GM23338 (cell line): ENCODE measurements at regions not wholly inside any gene's neighbourhood (a gene's known extent, or its start where the extent isn't known, plus 50 kb on each side); places are given as distances from the start of the nearest gene placed in this dataset.
A peak's percentile ranks its signal among the peaks of the same experiment; 100 is the strongest.

Source experiments
- ATAC-seq: fragments of 200-7000 bp; cut with Tn5 transposase; 3 replicates; pipeline ENCODE4 v1.9.1; 2020
- DNase-seq: peaks from one replicate; pipeline ENCODE4 v3.0.0-alpha.2; 2015; ENCODE audit warnings: low spot score
- H2AFZ ChIP-seq: fragments of 200-600 bp; sonication (generic); 2 replicates; pipeline ENCODE4 v1.8.0; 2016; ENCODE audit warnings: antibody characterized with exemption, mild to moderate bottlenecking, moderate library complexity
- H3F3A ChIP-seq: fragments of 200-600 bp; sonication (generic); replicated peaks from 2 replicates; pipeline ENCODE4 v1.8.0; 2017; ENCODE audit warnings: antibody characterized with exemption, mixed run types, low read depth
- H3K27ac ChIP-seq: fragments of 200-600 bp; sonication (generic); 2 replicates; pipeline ENCODE4 v1.6.1; 2016; ENCODE audit warnings: low read depth
- H3K27me3 ChIP-seq: fragments of 200-600 bp; sonication (generic); 2 replicates; pipeline ENCODE4 v1.8.0; 2016; ENCODE audit warnings: mild to moderate bottlenecking, mixed run types, moderate library complexity; ENCODE audit not compliant: insufficient read depth
- H3K36me3 ChIP-seq: fragments of 200-600 bp; sonication (generic); 2 replicates; pipeline ENCODE4 v1.8.0; 2016; ENCODE audit warnings: mild to moderate bottlenecking; ENCODE audit not compliant: insufficient read depth
- H3K4me1 ChIP-seq: fragments of 200-600 bp; sonication (generic); 2 replicates; pipeline ENCODE4 v1.8.0; 2016; ENCODE audit warnings: mild to moderate bottlenecking, moderate library complexity; ENCODE audit not compliant: insufficient read depth
- H3K4me2 ChIP-seq: fragments of 200-600 bp; sonication (generic); 2 replicates; pipeline ENCODE4 v1.7.1; 2017; ENCODE audit warnings: mixed run types
- H3K4me3 ChIP-seq: fragments of 200-600 bp; sonication (generic); 2 replicates; pipeline ENCODE4 v1.6.1; 2016; ENCODE audit warnings: mixed run types
- H3K79me2 ChIP-seq: fragments of 200-600 bp; sonication (generic); replicated peaks from 2 replicates; pipeline ENCODE4 v1.8.0; 2017; ENCODE audit warnings: mild to moderate bottlenecking; ENCODE audit not compliant: insufficient read depth
- H3K9me2 ChIP-seq: fragments of 200-600 bp; sonication (generic); 2 replicates; pipeline ENCODE4 v1.8.0; 2017; ENCODE audit not compliant: insufficient read depth
- H4K20me1 ChIP-seq: fragments of 200-600 bp; sonication (generic); replicated peaks from 2 replicates; pipeline ENCODE4 v1.8.0; 2017; ENCODE audit warnings: mild to moderate bottlenecking; ENCODE audit not compliant: insufficient read depth
- H3K27ac Mint-ChIP-seq: 2 replicates; pipeline ENCODE4 v1.8.0; 2020; ENCODE audit warnings: inconsistent platforms, mild to moderate bottlenecking, moderate library complexity, mixed read lengths
- H3K27me3 Mint-ChIP-seq: 3 replicates; pipeline ENCODE4 v1.8.0; 2022; ENCODE audit warnings: low read depth, mild to moderate bottlenecking, moderate library complexity, mixed read lengths, inconsistent platforms; ENCODE audit not compliant: insufficient read depth, poor library complexity
- H3K36me3 Mint-ChIP-seq: 3 replicates; pipeline ENCODE4 v1.8.0; 2021; ENCODE audit warnings: low read depth, mild to moderate bottlenecking, inconsistent platforms, moderate library complexity, mixed read lengths
- H3K4me1 Mint-ChIP-seq: 3 replicates; pipeline ENCODE4 v1.8.0; 2020; ENCODE audit warnings: mild to moderate bottlenecking, inconsistent platforms, mixed read lengths
- H3K4me3 Mint-ChIP-seq: 3 replicates; pipeline ENCODE4 v1.8.0; 2021; ENCODE audit warnings: moderate library complexity, mild to moderate bottlenecking, inconsistent platforms, mixed read lengths
- H3K9me3 Mint-ChIP-seq: 3 replicates; pipeline ENCODE4 v1.8.0; 2020; ENCODE audit warnings: moderate library complexity, mild to moderate bottlenecking, inconsistent platforms, mixed read lengths
- CREB1 ChIP-seq: fragments of 250-450 bp; sonication (Bioruptor Pico); IDR thresholded peaks from 2 replicates; pipeline ENCODE4 v1.5.0; 2020; ENCODE audit warnings: low read depth, mild to moderate bottlenecking, moderate library complexity
- EZH2 ChIP-seq: fragments of 200-600 bp; sonication (generic); IDR thresholded peaks from one replicate; pipeline ENCODE4 v1.8.0; 2017; ENCODE audit warnings: antibody characterized with exemption, mild to moderate bottlenecking, low read depth; ENCODE audit not compliant: unreplicated experiment
- EZH2phosphoT487 ChIP-seq: fragments of 200-600 bp; sonication (generic); IDR thresholded peaks from one replicate; pipeline ENCODE4 v1.8.1; 2018; ENCODE audit warnings: antibody characterized with exemption; ENCODE audit not compliant: unreplicated experiment
- JUNB ChIP-seq: IDR thresholded peaks from one replicate; pipeline ENCODE4 v1.6.1; 2016; ENCODE audit warnings: antibody characterized with exemption; ENCODE audit not compliant: unreplicated experiment
- NANOG ChIP-seq: IDR thresholded peaks from 2 replicates; pipeline ENCODE4 v1.6.1; 2016; ENCODE audit warnings: antibody characterized with exemption, borderline replicate concordance
- POLR2AphosphoS5 ChIP-seq: IDR thresholded peaks from 2 replicates; pipeline ENCODE4 v1.6.1; 2016; ENCODE audit warnings: antibody characterized with exemption, low read depth
- STAT1 ChIP-seq: IDR thresholded peaks from one replicate; pipeline ENCODE4 v1.6.1; 2016; ENCODE audit warnings: antibody characterized with exemption; ENCODE audit not compliant: unreplicated experiment
- ZNF114 ChIP-seq: fragments of 250-450 bp; sonication (Bioruptor Pico); IDR thresholded peaks from 2 replicates; pipeline ENCODE4 v1.5.0; 2020; ENCODE audit warnings: mild to moderate bottlenecking, moderate library complexity
- ZNF331 ChIP-seq: fragments of 250-450 bp; sonication (Bioruptor Pico); IDR thresholded peaks from 2 replicates; pipeline ENCODE4 v1.5.0; 2020; ENCODE audit warnings: low read depth, mild to moderate bottlenecking, moderate library complexity
- TF ChIP-seq, protein P1 (sequence below): IDR thresholded peaks from 2 replicates; pipeline ENCODE4 v1.6.1; 2016; ENCODE audit warnings: antibody characterized with exemption
- TF ChIP-seq, protein P2 (sequence below): fragments of 250-450 bp; sonication (Bioruptor Pico); IDR thresholded peaks from 2 replicates; pipeline ENCODE4 v1.5.0; 2020; ENCODE audit warnings: mild to moderate bottlenecking, moderate library complexity
- TF ChIP-seq, protein P3 (sequence below), 2 experiments: fragments of 200-600 bp in 1 of 2; sonication (generic) in 1 of 2; conservative IDR thresholded peaks; 2 replicates each; pipeline versions ENCODE4 v1.5.1 to v1.6.1; 2016 to 2017; ENCODE audit warnings: antibody characterized with exemption in 2 of 2, low read depth in 2 of 2, mild to moderate bottlenecking in 2 of 2, moderate library complexity in 1 of 2
- TF ChIP-seq, protein P4 (sequence below): IDR thresholded peaks from one replicate; pipeline ENCODE4 v1.6.1; 2018; ENCODE audit warnings: antibody characterized with exemption; ENCODE audit not compliant: unreplicated experiment

DNA sequence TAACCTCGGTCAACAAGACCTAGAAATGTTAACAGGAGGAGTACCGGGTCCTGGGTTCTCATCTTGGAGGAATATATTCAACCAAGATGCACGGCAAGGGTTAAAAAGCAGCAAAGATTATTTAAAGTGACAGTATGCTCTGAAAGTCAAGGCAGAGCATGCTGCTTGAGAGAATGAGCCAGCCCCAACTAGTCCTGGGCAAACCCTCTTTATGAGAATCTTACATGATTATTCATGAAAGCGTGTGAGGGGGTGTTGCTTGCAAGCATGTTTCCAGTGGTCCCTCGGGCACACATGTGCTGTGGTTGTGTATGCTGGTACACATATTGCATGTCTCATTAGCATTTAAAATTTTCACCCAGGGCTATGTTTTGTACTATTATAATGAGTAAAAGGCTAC lies 1445.6 kb downstream of the SI start:
- 0 out of 2 replicates have a peak, but pooled peaks cover 3% of the 10 kb centered on the region for H3K9me2 ChIP-seq
- no peaks in the 10 kb centered on the region for H3K4me1 Mint-ChIP-seq
- H3K79me2 ChIP-seq: no peaks in the 10 kb centered on the region
- ATAC-seq (no peak), DNase-seq (peak; percentile 14)
- H3K4me1 ChIP-seq: no peaks in the 10 kb centered on the region
- no peaks in the 10 kb centered on the region for H3K36me3 Mint-ChIP-seq
- H3K4me2 ChIP-seq: no peak overlapping the region
- H3K27ac ChIP-seq: no peak overlapping the region
- H3K4me3 ChIP-seq: no peak overlapping the region
- H3K9me3 Mint-ChIP-seq: no peaks in the 10 kb centered on the region
- H3K27me3 Mint-ChIP-seq: no peaks in the 10 kb centered on the region
- H3K27me3 ChIP-seq: no peaks in the 10 kb centered on the region
- no peaks in the 10 kb centered on the region for H3F3A ChIP-seq
- H3K27ac Mint-ChIP-seq: no peak overlapping the region
- H3K4me3 Mint-ChIP-seq: no peak overlapping the region
- TF ChIP-seq, protein P1, sequence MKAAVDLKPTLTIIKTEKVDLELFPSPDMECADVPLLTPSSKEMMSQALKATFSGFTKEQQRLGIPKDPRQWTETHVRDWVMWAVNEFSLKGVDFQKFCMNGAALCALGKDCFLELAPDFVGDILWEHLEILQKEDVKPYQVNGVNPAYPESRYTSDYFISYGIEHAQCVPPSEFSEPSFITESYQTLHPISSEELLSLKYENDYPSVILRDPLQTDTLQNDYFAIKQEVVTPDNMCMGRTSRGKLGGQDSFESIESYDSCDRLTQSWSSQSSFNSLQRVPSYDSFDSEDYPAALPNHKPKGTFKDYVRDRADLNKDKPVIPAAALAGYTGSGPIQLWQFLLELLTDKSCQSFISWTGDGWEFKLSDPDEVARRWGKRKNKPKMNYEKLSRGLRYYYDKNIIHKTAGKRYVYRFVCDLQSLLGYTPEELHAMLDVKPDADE: no peak
- TF ChIP-seq, protein P2, sequence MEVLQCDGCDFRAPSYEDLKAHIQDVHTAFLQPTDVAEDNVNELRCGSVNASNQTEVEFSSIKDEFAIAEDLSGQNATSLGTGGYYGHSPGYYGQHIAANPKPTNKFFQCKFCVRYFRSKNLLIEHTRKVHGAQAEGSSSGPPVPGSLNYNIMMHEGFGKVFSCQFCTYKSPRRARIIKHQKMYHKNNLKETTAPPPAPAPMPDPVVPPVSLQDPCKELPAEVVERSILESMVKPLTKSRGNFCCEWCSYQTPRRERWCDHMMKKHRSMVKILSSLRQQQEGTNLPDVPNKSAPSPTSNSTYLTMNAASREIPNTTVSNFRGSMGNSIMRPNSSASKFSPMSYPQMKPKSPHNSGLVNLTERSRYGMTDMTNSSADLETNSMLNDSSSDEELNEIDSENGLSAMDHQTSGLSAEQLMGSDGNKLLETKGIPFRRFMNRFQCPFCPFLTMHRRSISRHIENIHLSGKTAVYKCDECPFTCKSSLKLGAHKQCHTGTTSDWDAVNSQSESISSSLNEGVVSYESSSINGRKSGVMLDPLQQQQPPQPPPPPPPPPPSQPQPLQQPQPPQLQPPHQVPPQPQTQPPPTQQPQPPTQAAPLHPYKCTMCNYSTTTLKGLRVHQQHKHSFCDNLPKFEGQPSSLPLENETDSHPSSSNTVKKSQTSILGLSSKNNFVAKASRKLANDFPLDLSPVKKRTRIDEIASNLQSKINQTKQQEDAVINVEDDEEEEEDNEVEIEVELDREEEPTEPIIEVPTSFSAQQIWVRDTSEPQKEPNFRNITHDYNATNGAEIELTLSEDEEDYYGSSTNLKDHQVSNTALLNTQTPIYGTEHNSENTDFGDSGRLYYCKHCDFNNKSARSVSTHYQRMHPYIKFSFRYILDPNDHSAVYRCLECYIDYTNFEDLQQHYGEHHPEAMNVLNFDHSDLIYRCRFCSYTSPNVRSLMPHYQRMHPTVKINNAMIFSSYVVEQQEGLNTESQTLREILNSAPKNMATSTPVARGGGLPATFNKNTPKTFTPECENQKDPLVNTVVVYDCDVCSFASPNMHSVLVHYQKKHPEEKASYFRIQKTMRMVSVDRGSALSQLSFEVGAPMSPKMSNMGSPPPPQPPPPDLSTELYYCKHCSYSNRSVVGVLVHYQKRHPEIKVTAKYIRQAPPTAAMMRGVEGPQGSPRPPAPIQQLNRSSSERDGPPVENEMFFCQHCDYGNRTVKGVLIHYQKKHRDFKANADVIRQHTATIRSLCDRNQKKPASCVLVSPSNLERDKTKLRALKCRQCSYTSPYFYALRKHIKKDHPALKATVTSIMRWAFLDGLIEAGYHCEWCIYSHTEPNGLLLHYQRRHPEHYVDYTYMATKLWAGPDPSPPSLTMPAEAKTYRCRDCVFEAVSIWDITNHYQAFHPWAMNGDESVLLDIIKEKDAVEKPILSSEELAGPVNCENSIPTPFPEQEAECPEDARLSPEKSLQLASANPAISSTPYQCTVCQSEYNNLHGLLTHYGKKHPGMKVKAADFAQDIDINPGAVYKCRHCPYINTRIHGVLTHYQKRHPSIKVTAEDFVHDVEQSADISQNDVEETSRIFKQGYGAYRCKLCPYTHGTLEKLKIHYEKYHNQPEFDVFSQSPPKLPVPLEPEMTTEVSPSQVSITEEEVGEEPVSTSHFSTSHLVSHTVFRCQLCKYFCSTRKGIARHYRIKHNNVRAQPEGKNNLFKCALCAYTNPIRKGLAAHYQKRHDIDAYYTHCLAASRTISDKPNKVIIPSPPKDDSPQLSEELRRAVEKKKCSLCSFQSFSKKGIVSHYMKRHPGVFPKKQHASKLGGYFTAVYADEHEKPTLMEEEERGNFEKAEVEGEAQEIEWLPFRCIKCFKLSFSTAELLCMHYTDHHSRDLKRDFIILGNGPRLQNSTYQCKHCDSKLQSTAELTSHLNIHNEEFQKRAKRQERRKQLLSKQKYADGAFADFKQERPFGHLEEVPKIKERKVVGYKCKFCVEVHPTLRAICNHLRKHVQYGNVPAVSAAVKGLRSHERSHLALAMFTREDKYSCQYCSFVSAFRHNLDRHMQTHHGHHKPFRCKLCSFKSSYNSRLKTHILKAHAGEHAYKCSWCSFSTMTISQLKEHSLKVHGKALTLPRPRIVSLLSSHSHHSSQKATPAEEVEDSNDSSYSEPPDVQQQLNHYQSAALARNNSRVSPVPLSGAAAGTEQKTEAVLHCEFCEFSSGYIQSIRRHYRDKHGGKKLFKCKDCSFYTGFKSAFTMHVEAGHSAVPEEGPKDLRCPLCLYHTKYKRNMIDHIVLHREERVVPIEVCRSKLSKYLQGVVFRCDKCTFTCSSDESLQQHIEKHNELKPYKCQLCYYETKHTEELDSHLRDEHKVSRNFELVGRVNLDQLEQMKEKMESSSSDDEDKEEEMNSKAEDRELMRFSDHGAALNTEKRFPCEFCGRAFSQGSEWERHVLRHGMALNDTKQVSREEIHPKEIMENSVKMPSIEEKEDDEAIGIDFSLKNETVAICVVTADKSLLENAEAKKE: no peak
- TF ChIP-seq EZH2phosphoT487 (no peak), CREB1 (CRISPR knock-in tag) (no peak), EZH2 (no peak), ZNF114 (CRISPR knock-in tag) (no peak), JUNB (no peak), ZNF331 (no peak), NANOG (no peak), STAT1 (no peak), POLR2AphosphoS5 (no peak)
- TF ChIP-seq, protein P3, sequence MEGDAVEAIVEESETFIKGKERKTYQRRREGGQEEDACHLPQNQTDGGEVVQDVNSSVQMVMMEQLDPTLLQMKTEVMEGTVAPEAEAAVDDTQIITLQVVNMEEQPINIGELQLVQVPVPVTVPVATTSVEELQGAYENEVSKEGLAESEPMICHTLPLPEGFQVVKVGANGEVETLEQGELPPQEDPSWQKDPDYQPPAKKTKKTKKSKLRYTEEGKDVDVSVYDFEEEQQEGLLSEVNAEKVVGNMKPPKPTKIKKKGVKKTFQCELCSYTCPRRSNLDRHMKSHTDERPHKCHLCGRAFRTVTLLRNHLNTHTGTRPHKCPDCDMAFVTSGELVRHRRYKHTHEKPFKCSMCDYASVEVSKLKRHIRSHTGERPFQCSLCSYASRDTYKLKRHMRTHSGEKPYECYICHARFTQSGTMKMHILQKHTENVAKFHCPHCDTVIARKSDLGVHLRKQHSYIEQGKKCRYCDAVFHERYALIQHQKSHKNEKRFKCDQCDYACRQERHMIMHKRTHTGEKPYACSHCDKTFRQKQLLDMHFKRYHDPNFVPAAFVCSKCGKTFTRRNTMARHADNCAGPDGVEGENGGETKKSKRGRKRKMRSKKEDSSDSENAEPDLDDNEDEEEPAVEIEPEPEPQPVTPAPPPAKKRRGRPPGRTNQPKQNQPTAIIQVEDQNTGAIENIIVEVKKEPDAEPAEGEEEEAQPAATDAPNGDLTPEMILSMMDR (conservative IDR thresholded peaks at IDR 0.05; ENCODE audit: low read depth in 2 of 2): no peak
- TF ChIP-seq, protein P4, sequence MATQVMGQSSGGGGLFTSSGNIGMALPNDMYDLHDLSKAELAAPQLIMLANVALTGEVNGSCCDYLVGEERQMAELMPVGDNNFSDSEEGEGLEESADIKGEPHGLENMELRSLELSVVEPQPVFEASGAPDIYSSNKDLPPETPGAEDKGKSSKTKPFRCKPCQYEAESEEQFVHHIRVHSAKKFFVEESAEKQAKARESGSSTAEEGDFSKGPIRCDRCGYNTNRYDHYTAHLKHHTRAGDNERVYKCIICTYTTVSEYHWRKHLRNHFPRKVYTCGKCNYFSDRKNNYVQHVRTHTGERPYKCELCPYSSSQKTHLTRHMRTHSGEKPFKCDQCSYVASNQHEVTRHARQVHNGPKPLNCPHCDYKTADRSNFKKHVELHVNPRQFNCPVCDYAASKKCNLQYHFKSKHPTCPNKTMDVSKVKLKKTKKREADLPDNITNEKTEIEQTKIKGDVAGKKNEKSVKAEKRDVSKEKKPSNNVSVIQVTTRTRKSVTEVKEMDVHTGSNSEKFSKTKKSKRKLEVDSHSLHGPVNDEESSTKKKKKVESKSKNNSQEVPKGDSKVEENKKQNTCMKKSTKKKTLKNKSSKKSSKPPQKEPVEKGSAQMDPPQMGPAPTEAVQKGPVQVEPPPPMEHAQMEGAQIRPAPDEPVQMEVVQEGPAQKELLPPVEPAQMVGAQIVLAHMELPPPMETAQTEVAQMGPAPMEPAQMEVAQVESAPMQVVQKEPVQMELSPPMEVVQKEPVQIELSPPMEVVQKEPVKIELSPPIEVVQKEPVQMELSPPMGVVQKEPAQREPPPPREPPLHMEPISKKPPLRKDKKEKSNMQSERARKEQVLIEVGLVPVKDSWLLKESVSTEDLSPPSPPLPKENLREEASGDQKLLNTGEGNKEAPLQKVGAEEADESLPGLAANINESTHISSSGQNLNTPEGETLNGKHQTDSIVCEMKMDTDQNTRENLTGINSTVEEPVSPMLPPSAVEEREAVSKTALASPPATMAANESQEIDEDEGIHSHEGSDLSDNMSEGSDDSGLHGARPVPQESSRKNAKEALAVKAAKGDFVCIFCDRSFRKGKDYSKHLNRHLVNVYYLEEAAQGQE: no peak
- peak overlapping the region; percentile 81 for H2AFZ ChIP-seq
- H4K20me1 ChIP-seq: no peaks in the 10 kb centered on the region
- H3K36me3 ChIP-seq: no peaks in the 10 kb centered on the region
